ENCODE measurements at regions not wholly inside any gene's neighbourhood (a gene's known extent, or its start where the extent isn't known, plus 50 kb on each side); places are given as distances from the start of the nearest gene placed in this dataset.

GRCh38 chrX:39857780-39858179 lies 240.0 kb downstream of the BCOR start:
- no peak for TF ChIP-seq EZH2 (IDR thresholded peaks at IDR 0.05; ENCODE audit: insufficient read depth, poor library complexity, severe bottlenecking)
- no peak for TF ChIP-seq EZH2phosphoT487 (IDR thresholded peaks at IDR 0.05; ENCODE audit: insufficient read depth, low read depth)
